Left lung (tissue), 4 donors: ENCODE measurements at regions not wholly inside any gene's neighbourhood (a gene's known extent, or its start where the extent isn't known, plus 50 kb on each side); places are given as distances from the start of the nearest gene placed in this dataset.

Experiments
- ATAC-seq: fragments of 200-7000 bp; cut with Tn5 transposase; one replicate; pipeline ENCODE4 v1.9.1; 2020; ENCODE audit warnings: moderate library complexity
- DNase-seq, 4 donors: peaks; one replicate each; pipeline ENCODE4 v3.0.0-alpha.2; 2013 to 2020
- H3K27ac ChIP-seq, 2 donors: fragments of 200-600 bp; sonication (generic) in 1 of 2; one replicate each; pipeline versions ENCODE4 v1.5.0 to v1.8.0; 2020 to 2021
- H3K27me3 ChIP-seq, 2 donors: fragments of 200-600 bp; sonication (generic) in 1 of 2; one replicate each; pipeline versions ENCODE4 v1.5.0 to v1.8.0; 2020 to 2021
- H3K36me3 ChIP-seq, 2 donors: fragments of 200-600 bp; sonication (generic) in 1 of 2; one replicate each; pipeline versions ENCODE4 v1.5.0 to v1.8.0; 2020 to 2021
- H3K4me1 ChIP-seq, 2 donors: fragments of 200-600 bp; one replicate each; pipeline ENCODE4 v1.8.0; 2021
- H3K4me3 ChIP-seq, 2 donors: fragments of 200-600 bp; sonication (generic) in 1 of 2; one replicate each; pipeline versions ENCODE4 v1.5.0 to v1.8.0; 2020 to 2021; ENCODE audit warnings: mild to moderate bottlenecking in 1 of 2
- H3K9me3 ChIP-seq, 2 donors: fragments of 200-600 bp; sonication (generic) in 1 of 2; one replicate each; pipeline versions ENCODE4 v1.5.0 to v1.8.0; 2020 to 2021
- intact Hi-C, 2 donors: fragments of 100-400 bp; cut with DNase I; formaldehyde crosslinking; loops; one replicate each; pipeline versions ENCODE4 v1.11.2 to v1.14.2; 2022
- TF ChIP-seq, protein P1 (sequence below), 2 donors: fragments of 200-600 bp; sonication (generic) in 1 of 2; IDR thresholded peaks; one replicate each; pipeline versions ENCODE4 v1.5.0 to v1.8.0; 2021; ENCODE audit warnings: antibody characterized with exemption in 2 of 2
- donor health status: DM: no; HTN: yes; CAD: no.
- donor health status: DM: no; HTN: no; CAD: no.

DNA sequence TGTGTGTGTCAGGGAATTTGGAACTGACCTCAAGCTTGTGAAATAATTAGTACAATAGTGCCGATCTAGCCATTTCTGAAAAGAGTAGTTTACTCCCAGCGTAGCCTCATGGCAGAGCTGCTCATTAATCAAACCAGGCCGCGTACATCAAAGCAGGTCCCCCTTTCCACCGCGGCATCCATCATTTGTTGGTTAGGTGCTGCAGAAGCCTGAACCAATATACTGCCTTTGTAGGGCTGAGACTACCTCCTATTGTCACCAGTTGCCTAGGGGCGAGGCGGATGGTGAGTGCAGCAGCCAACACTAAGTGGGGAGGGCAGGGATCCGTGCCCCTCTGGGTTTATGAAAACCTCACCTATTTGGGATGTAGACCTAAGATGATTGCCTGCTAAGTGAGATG, 264.1 kb downstream of the TMEM114 start:
- no peak for DNase-seq
- no peaks in the 10 kb centered on the region for H3K27me3 ChIP-seq
- no peak for ATAC-seq
- H3K27ac ChIP-seq: no peak overlapping the region
- H3K36me3 ChIP-seq: no peaks in the 10 kb centered on the region
- TF ChIP-seq, protein P1, sequence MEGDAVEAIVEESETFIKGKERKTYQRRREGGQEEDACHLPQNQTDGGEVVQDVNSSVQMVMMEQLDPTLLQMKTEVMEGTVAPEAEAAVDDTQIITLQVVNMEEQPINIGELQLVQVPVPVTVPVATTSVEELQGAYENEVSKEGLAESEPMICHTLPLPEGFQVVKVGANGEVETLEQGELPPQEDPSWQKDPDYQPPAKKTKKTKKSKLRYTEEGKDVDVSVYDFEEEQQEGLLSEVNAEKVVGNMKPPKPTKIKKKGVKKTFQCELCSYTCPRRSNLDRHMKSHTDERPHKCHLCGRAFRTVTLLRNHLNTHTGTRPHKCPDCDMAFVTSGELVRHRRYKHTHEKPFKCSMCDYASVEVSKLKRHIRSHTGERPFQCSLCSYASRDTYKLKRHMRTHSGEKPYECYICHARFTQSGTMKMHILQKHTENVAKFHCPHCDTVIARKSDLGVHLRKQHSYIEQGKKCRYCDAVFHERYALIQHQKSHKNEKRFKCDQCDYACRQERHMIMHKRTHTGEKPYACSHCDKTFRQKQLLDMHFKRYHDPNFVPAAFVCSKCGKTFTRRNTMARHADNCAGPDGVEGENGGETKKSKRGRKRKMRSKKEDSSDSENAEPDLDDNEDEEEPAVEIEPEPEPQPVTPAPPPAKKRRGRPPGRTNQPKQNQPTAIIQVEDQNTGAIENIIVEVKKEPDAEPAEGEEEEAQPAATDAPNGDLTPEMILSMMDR (IDR thresholded peaks at IDR 0.05): no peak
- intact Hi-C loops: no loop called here
- no peak overlapping the region for H3K4me3 ChIP-seq
- no peaks in the 10 kb centered on the region for H3K4me1 ChIP-seq
- no peaks in the 10 kb centered on the region for H3K9me3 ChIP-seq

GRCh38 chr16:8323153-8323552, 267.2 kb downstream of the TMEM114 start:
- H3K27me3 ChIP-seq: no peaks in the 10 kb centered on the region
- TF ChIP-seq, protein P1 (IDR thresholded peaks at IDR 0.05): no peak
- intact Hi-C loops: no loop called here
- no peaks in the 10 kb centered on the region for H3K4me1 ChIP-seq
- no peak overlapping the region for H3K4me3 ChIP-seq
- DNase-seq (no peak), ATAC-seq (no peak)
- H3K36me3 ChIP-seq: no peaks in the 10 kb centered on the region
- no peak overlapping the region for H3K27ac ChIP-seq
- peaks cover 0 to 3% of the 10 kb centered on the region in 2 donors for H3K9me3 ChIP-seq

DNA sequence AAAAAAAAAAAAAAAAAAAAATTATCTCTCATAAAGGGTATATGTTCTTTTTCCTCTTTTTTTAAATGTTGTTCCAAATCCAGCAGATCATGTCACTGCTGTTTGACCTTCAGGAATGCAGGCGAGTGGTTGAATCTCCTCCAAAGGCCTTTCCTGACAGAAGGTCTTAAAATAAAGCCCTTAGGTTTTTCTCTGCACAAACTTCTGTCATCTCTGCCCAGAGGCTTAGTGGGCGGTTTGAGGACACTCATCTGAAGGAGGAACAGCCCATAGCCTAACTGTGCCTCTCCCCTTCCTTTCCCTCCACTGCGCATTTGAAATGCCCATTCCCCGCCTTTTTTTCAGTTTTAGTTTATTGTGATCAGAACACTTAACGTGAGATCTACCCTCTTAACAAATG, 270.2 kb downstream of the TMEM114 start:
- intact Hi-C loops: no loop called here
- peaks cover 0 to 3% of the 10 kb centered on the region in 2 donors for H3K9me3 ChIP-seq
- no peak overlapping the region for H3K4me3 ChIP-seq
- no peaks in the 10 kb centered on the region for H3K27me3 ChIP-seq
- no peak overlapping the region for H3K27ac ChIP-seq
- no peaks in the 10 kb centered on the region for H3K4me1 ChIP-seq
- no peak for ATAC-seq
- TF ChIP-seq, protein P1 (IDR thresholded peaks at IDR 0.05): no peak
- H3K36me3 ChIP-seq: no peaks in the 10 kb centered on the region
- DNase-seq: no peak

GRCh38 chr16:8310816-8311215, 279.5 kb downstream of the TMEM114 start:
- H3K9me3 ChIP-seq: peaks cover 0 to 4% of the 10 kb centered on the region in 2 donors
- no peaks in the 10 kb centered on the region for H3K36me3 ChIP-seq
- no peak overlapping the region for H3K27ac ChIP-seq
- no peak overlapping the region for H3K4me3 ChIP-seq
- TF ChIP-seq, protein P1 (IDR thresholded peaks at IDR 0.05): no peak
- H3K4me1 ChIP-seq: no peaks in the 10 kb centered on the region
- DNase-seq (no peak), ATAC-seq (no peak)
- H3K27me3 ChIP-seq: no peaks in the 10 kb centered on the region
- intact Hi-C loops: no loop called here

DNA sequence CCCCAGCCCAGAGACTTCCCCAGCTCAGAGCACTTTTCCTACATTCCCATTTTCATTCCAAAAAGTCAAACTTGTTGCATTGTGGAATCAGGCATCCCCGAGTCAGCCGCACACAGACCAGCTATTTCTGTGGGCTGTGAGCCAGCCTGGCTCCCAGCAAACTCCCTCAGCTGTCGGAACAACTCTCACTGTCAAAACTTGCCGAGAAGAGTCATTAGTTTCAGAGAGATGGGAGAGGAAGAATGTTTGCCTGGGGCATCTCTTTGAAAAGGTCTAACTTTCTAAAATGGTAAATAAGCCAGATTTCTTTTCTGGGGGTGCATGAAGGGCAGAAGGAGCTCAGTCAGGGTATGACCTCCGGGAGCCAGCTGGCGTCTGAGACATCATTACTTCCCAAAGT, 280.0 kb downstream of the TMEM114 start:
- no peak for ATAC-seq

More for the DNA sequence above, 280.0 kb downstream of the TMEM114 start:
- no peaks in the 10 kb centered on the region for H3K36me3 ChIP-seq
- TF ChIP-seq, protein P1 (IDR thresholded peaks at IDR 0.05): no peak
- no peak overlapping the region for H3K4me3 ChIP-seq
- H3K27ac ChIP-seq: no peak overlapping the region
- no peaks in the 10 kb centered on the region for H3K4me1 ChIP-seq
- peaks cover 0 to 4% of the 10 kb centered on the region in 2 donors for H3K9me3 ChIP-seq
- no peaks in the 10 kb centered on the region for H3K27me3 ChIP-seq
- DNase-seq: no peak
- intact Hi-C loops: no loop called here
